CD8-positive, alpha-beta memory T cell (primary cell): ENCODE measurements at regions not wholly inside any gene's neighbourhood (a gene's known extent, or its start where the extent isn't known, plus 50 kb on each side); places are given as distances from the start of the nearest gene placed in this dataset.
A peak's percentile ranks its signal among the peaks of the same experiment; 100 is the strongest.

Experiments
- CTCF ChIA-PET: fragments of 350-600 bp; sonication (Branson Sonifier 250); formaldehyde crosslinking; loops from one replicate; lab custom pipeline; 2021; ENCODE audit warnings: antibody characterized with exemption; lab: Charles Lee
- POLR2A ChIA-PET: fragments of 350-600 bp; sonication (Branson Sonifier 250); formaldehyde crosslinking; loops from one replicate; lab custom pipeline; 2021; ENCODE audit warnings: antibody characterized with exemption; lab: Charles Lee
- DNase-seq, 5 donors: peaks; one replicate each; pipeline versions ENCODE4 v3.0.0 to v3.0.0-alpha.2; 2020 to 2022; ENCODE audit warnings: mixed read lengths in 1 of 5
- H3K27ac ChIP-seq: one replicate; pipeline ENCODE4 v1.7.0; 2013; ENCODE audit warnings: low read depth, mild to moderate bottlenecking, low read length, moderate library complexity
- H3K27me3 ChIP-seq: 2 replicates; pipeline ENCODE4 v1.7.0; 2013; ENCODE audit warnings: low read length, mild to moderate bottlenecking; ENCODE audit not compliant: insufficient read depth, poor library complexity, severe bottlenecking
- H3K36me3 ChIP-seq: 2 replicates; pipeline ENCODE4 v1.7.0; 2013; ENCODE audit warnings: mild to moderate bottlenecking, low read length, moderate library complexity; ENCODE audit not compliant: insufficient read depth
- H3K4me1 ChIP-seq: 2 replicates; pipeline ENCODE4 v1.7.0; 2013; ENCODE audit warnings: mild to moderate bottlenecking, low read length, moderate library complexity; ENCODE audit not compliant: insufficient read depth
- H3K4me3 ChIP-seq: 2 replicates; pipeline ENCODE4 v1.7.0; 2013; ENCODE audit warnings: mild to moderate bottlenecking, low read length
- H3K9me3 ChIP-seq: 2 replicates; pipeline ENCODE4 v1.7.0; 2013; ENCODE audit warnings: mild to moderate bottlenecking, low read length
- H3K27ac Mint-ChIP-seq, 8 donors: one replicate each; pipeline ENCODE4 v1.8.0; 2020 to 2021; ENCODE audit warnings: mixed read lengths in 8 of 8, mild to moderate bottlenecking in 6 of 8, inconsistent platforms in 3 of 8, moderate library complexity in 3 of 8
- H3K27me3 Mint-ChIP-seq, 2 donors: one replicate each; pipeline ENCODE4 v1.8.0; 2020 to 2021; ENCODE audit warnings: mixed read lengths in 2 of 2, mild to moderate bottlenecking in 1 of 2, moderate library complexity in 1 of 2
- H3K36me3 Mint-ChIP-seq, 3 donors: one replicate each; pipeline ENCODE4 v1.8.0; 2020 to 2021; ENCODE audit warnings: mixed read lengths in 3 of 3, inconsistent platforms in 1 of 3, mild to moderate bottlenecking in 1 of 3
- H3K4me1 Mint-ChIP-seq, 3 donors: one replicate each; pipeline ENCODE4 v1.8.0; 2020 to 2021; ENCODE audit warnings: mixed read lengths in 3 of 3, inconsistent platforms in 1 of 3, mild to moderate bottlenecking in 1 of 3
- H3K4me3 Mint-ChIP-seq, 7 donors: one replicate each; pipeline ENCODE4 v1.8.0; 2020 to 2021; ENCODE audit warnings: mixed read lengths in 7 of 7, mild to moderate bottlenecking in 6 of 7, moderate library complexity in 4 of 7, inconsistent platforms in 2 of 7
- H3K9me3 Mint-ChIP-seq, 5 donors: one replicate each; pipeline ENCODE4 v1.8.0; 2020 to 2022; ENCODE audit warnings: mixed read lengths in 5 of 5, mild to moderate bottlenecking in 3 of 5, moderate library complexity in 2 of 5, inconsistent platforms in 1 of 5

DNA sequence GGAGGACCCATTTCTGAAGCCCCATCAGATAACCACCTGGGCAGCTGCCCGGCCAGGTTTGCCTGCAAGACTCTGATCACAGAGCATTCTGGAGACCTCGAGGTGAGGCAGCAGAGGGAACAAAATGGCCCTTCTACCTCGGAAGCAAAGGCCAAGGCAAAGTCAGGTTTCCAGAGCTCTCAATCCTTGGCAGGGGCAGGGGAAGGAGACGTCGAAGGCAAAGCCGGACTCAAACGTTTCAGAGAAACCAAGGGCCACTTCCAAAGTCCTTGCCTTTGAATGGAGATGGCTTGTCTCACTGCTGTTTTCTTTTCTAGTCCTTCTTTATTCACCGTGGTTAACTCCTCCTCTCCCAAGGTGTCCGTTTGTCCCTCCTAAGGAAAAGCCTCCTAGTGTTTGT, 355.3 kb downstream of the SOX9 start:
- no peak overlapping the region for H3K4me3 ChIP-seq
- ChIA-PET POLR2A (no interaction called here), CTCF (no interaction called here)
- no peaks in the 10 kb centered on the region for H3K9me3 ChIP-seq
- Mint-ChIP-seq H3K9me3 (peaks cover 0 to 6% (median 4%) of the 10 kb centered on the region in 5 donors), H3K4me3 (no peak overlapping the region), H3K27me3 (peaks cover 15 to 32% of the 10 kb centered on the region in 2 donors), H3K4me1 (no peaks in the 10 kb centered on the region), H3K36me3 (no peaks in the 10 kb centered on the region), H3K27ac (no peak overlapping the region)
- DNase-seq: no peak
- no peaks in the 10 kb centered on the region for H3K27me3 ChIP-seq
- H3K36me3 ChIP-seq: no peaks in the 10 kb centered on the region
- H3K27ac ChIP-seq: no peak overlapping the region
- no peaks in the 10 kb centered on the region for H3K4me1 ChIP-seq

DNA sequence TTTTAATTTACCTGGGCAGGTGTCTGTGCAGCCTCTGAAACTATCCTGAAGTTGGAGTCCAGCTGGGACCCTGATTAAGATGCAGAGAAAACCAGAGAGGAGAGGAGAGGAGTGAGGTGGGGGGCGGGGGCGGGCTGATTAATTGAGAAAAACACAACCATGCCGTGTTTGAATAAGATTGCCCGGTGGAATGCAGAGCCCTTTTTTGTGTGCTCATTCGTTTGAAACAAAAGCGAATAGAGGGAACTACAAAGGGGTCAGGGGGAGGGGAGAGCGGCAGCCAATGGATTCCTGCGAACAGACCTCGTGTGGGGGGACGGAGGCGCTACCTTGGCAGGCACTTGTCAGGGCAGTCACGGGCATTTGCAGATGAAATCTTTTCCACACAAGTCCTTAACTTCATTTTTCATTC, 355.8 kb downstream of the SOX9 start:
- ChIA-PET POLR2A (no interaction called here), CTCF (no interaction called here)
- peaks cover 0 to 6% (median 4%) of the 10 kb centered on the region in 5 donors for H3K9me3 Mint-ChIP-seq
- DNase-seq: no peak
- Histone ChIP-seq H3K4me3 (no peak overlapping the region), H3K4me1 (no peaks in the 10 kb centered on the region), H3K36me3 (no peaks in the 10 kb centered on the region), H3K9me3 (no peaks in the 10 kb centered on the region), H3K27me3 (no peaks in the 10 kb centered on the region), H3K27ac (no peak overlapping the region)
- no peaks in the 10 kb centered on the region for H3K4me1 Mint-ChIP-seq
- no peaks in the 10 kb centered on the region for H3K36me3 Mint-ChIP-seq
- no peak overlapping the region for H3K27ac Mint-ChIP-seq
- peaks cover 15 to 31% of the 10 kb centered on the region in 2 donors for H3K27me3 Mint-ChIP-seq
- no peak overlapping the region for H3K4me3 Mint-ChIP-seq

GRCh38 chr17:72477491-72477890, 356.7 kb downstream of the SOX9 start:
- H3K9me3 ChIP-seq: no peaks in the 10 kb centered on the region
- H3K27me3 ChIP-seq: no peaks in the 10 kb centered on the region
- H3K4me1 Mint-ChIP-seq: no peaks in the 10 kb centered on the region
- peaks cover 23 to 25% of the 10 kb centered on the region in 2 donors for H3K27me3 Mint-ChIP-seq
- peaks cover 0 to 6% (median 2%) of the 10 kb centered on the region in 5 donors for H3K9me3 Mint-ChIP-seq
- CTCF ChIA-PET: no interaction called here
- DNase-seq: no peak
- POLR2A ChIA-PET: no interaction called here
- no peaks in the 10 kb centered on the region for H3K36me3 Mint-ChIP-seq
- H3K27ac ChIP-seq: no peak overlapping the region
- no peaks in the 10 kb centered on the region for H3K36me3 ChIP-seq
- no peak overlapping the region for H3K4me3 ChIP-seq
- no peak overlapping the region for H3K4me3 Mint-ChIP-seq
- H3K27ac Mint-ChIP-seq: no peak overlapping the region
- no peaks in the 10 kb centered on the region for H3K4me1 ChIP-seq

- Mint-ChIP-seq H3K36me3 (no peaks in the 10 kb centered on the region), H3K9me3 (peaks cover 0 to 6% (median 2%) of the 10 kb centered on the region in 5 donors), H3K4me1 (no peaks in the 10 kb centered on the region), H3K4me3 (no peak overlapping the region), H3K27me3 (peaks cover 22 to 26% of the 10 kb centered on the region in 2 donors), H3K27ac (no peak overlapping the region)
- Histone ChIP-seq H3K36me3 (no peaks in the 10 kb centered on the region), H3K27me3 (no peaks in the 10 kb centered on the region), H3K27ac (no peak overlapping the region), H3K4me1 (no peaks in the 10 kb centered on the region), H3K9me3 (no peaks in the 10 kb centered on the region), H3K4me3 (no peak overlapping the region)
- POLR2A ChIA-PET: no interaction called here
- no peak for DNase-seq
- CTCF ChIA-PET: no interaction called here
These were observed 358.3 kb downstream of the SOX9 start for GRCh38 chr17:72479113-72479512.

DNA sequence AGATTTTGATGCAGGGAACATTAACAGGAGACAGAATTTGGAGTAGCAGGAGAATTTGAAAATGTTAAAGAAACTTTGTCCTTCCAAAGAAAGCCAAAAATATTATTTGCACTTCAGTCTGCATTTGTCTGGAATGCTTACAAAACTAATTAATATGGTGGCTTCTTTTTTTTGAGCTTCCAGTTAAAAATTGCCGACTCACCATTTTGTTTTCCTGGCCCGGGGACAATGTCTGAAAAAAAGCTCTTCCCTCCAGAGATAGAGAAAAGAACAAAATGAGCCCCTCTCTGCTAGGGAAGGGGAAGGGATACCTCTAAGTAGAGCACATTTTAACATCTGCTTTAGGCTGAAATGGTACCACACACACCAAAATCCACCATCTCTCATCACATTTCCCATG, 360.8 kb downstream of the SOX9 start:
- no peak overlapping the region for H3K27ac Mint-ChIP-seq
- CTCF ChIA-PET: no interaction called here
- peaks cover 0 to 6% (median 0%) of the 10 kb centered on the region in 5 donors for H3K9me3 Mint-ChIP-seq
- Histone ChIP-seq H3K36me3 (no peaks in the 10 kb centered on the region), H3K27ac (no peak overlapping the region), H3K4me3 (no peak overlapping the region), H3K27me3 (no peaks in the 10 kb centered on the region), H3K4me1 (no peaks in the 10 kb centered on the region), H3K9me3 (no peaks in the 10 kb centered on the region)
- H3K27me3 Mint-ChIP-seq: peaks cover 14 to 23% of the 10 kb centered on the region in 2 donors
- POLR2A ChIA-PET: no interaction called here
- DNase-seq: no peak
- no peaks in the 10 kb centered on the region for H3K36me3 Mint-ChIP-seq
- no peak overlapping the region for H3K4me3 Mint-ChIP-seq
- no peaks in the 10 kb centered on the region for H3K4me1 Mint-ChIP-seq

- H3K4me1 ChIP-seq: no peaks in the 10 kb centered on the region
- Mint-ChIP-seq H3K9me3 (peaks cover 0 to 3% (median 0%) of the 10 kb centered on the region in 5 donors), H3K27ac (no peak overlapping the region), H3K4me1 (no peaks in the 10 kb centered on the region), H3K4me3 (no peak overlapping the region), H3K27me3 (peaks cover 1 to 11% of the 10 kb centered on the region in 2 donors), H3K36me3 (no peaks in the 10 kb centered on the region)
- no peaks in the 10 kb centered on the region for H3K36me3 ChIP-seq
- H3K27me3 ChIP-seq: no peaks in the 10 kb centered on the region
- no peaks in the 10 kb centered on the region for H3K9me3 ChIP-seq
- DNase-seq: no peak
- H3K4me3 ChIP-seq: no peak overlapping the region
- ChIA-PET POLR2A (no interaction called here), CTCF (no interaction called here)
- no peak overlapping the region for H3K27ac ChIP-seq
These were observed 364.8 kb downstream of the SOX9 start for GRCh38 chr17:72485596-72485995.

DNA sequence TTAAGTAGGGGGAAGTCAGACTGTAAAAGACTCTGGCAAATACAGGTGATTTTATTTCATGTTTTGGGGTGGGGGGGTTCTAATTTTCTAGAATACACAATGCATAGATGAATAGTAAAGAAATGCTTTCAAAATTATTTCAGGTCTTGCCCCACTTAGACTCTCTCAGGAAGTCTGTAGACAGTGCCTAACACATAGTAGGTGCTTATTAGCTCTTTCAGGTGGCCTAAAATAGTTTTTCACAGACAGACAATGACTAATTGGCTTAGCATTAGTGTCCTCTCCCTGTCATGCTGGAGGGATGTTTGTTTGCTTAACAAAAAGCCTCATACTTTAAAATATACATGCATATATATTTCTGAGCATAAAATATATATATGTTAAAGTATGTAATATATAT, 366.0 kb downstream of the SOX9 start:
- H3K9me3 ChIP-seq: no peaks in the 10 kb centered on the region
- ChIA-PET CTCF (no interaction called here), POLR2A (no interaction called here)
- Mint-ChIP-seq H3K4me3 (no peak overlapping the region), H3K27ac (no peak overlapping the region), H3K9me3 (peaks cover 0 to 5% (median 0%) of the 10 kb centered on the region in 5 donors), H3K4me1 (no peaks in the 10 kb centered on the region), H3K36me3 (no peaks in the 10 kb centered on the region), H3K27me3 (peaks cover 0 to 9% of the 10 kb centered on the region in 2 donors)
- no peaks in the 10 kb centered on the region for H3K36me3 ChIP-seq
- H3K4me1 ChIP-seq: no peaks in the 10 kb centered on the region
- H3K27me3 ChIP-seq: no peaks in the 10 kb centered on the region
- H3K4me3 ChIP-seq: no peak overlapping the region
- no peak for DNase-seq
- H3K27ac ChIP-seq: no peak overlapping the region

GRCh38 chr17:72487731-72488494, 367.1 kb downstream of the SOX9 start:
- Histone ChIP-seq H3K27ac (no peak overlapping the region), H3K27me3 (no peaks in the 10 kb centered on the region), H3K9me3 (no peaks in the 10 kb centered on the region), H3K4me1 (no peaks in the 10 kb centered on the region), H3K4me3 (no peak overlapping the region), H3K36me3 (no peaks in the 10 kb centered on the region)
- ChIA-PET POLR2A (no interaction called here), CTCF (no interaction called here)
- no peak for DNase-seq
- Mint-ChIP-seq H3K27ac (peak overlapping the region in 1 of 8 donors; percentile 63), H3K27me3 (peaks cover 0 to under 1% of the 10 kb centered on the region in 2 donors), H3K9me3 (peaks cover 0 to 5% (median 0%) of the 10 kb centered on the region in 5 donors), H3K4me3 (no peak overlapping the region), H3K36me3 (no peaks in the 10 kb centered on the region), H3K4me1 (no peaks in the 10 kb centered on the region)
